ENCODE measurements at regions not wholly inside any gene's neighbourhood (a gene's known extent, or its start where the extent isn't known, plus 50 kb on each side); places are given as distances from the start of the nearest gene placed in this dataset.

DNA sequence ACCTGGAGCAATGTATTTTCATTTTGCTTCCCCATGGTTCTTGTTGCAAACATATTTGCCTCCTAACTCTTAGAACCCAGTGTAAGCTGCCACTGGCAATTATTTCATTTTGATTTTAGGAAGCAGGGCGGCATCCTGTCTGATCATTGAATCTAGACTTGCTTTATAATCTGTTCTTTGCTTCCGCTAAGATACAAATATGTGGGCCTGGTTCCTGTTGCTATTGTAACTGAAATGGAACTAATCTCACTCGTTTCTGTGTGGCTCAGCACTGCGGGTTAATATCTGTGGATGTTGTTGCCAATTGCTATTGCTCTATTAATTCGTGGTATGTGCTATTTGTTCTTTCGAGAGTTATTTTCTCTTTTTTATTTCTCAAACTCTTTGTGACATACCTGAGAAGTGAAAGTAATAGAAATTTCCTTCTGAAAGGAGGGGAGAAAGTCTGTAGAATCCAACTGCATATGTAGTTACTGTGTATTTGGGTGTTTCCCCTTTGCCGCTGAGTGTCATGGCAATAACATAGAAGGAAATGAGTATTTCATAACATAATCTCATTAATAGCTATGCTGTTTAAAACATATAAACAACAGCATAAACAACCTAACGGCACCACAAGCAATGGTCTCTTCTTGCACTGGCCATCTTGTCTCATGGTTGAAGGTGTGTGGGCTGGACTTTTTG, 62.4 kb downstream of the FZD1 start:
- ChIA-PET CTCF (no interaction called here), POLR2A (ENCODE audit: unreplicated experiment) (no interaction called here)
- no peak overlapping the region for H3K27ac ChIP-seq (ENCODE audit: low read length)
- H4K20me1 ChIP-seq (ENCODE audit: low read length): no peaks in the 10 kb centered on the region
- intact Hi-C loops (cut with micrococcal nuclease): no loop called here
- DNase-seq: no peak
- TF ChIP-seq EZH2 (IDR thresholded peaks at IDR 0.05; ENCODE audit: low read length, unreplicated experiment) (no peak), EZH2phosphoT487 (IDR thresholded peaks at IDR 0.05; ENCODE audit: borderline replicate concordance, low read length) (no peak), CTCF (conservative IDR thresholded peaks at IDR 0.05; ENCODE audit: low read depth, low read length) (no peak)
- 0 out of 2 replicates have a peak, but pooled peaks cover 4% of the 10 kb centered on the region for H3K27me3 ChIP-seq (ENCODE audit: low read length)
- ATAC-seq: no peak
- no peak overlapping the region for H3K9ac ChIP-seq (ENCODE audit: low read length)
- H3K36me3 ChIP-seq (ENCODE audit: low read depth, low read length): no peaks in the 10 kb centered on the region
- BruUV-seq (replicated peaks): no TSS peak
- no peak overlapping the region for H3K4me2 ChIP-seq (ENCODE audit: low read length)
- H2AFZ ChIP-seq (ENCODE audit: low read length): no peak overlapping the region
- no peaks in the 10 kb centered on the region for H3K9me3 ChIP-seq (ENCODE audit: low read length)
- no peaks in the 10 kb centered on the region for H3K4me1 ChIP-seq (ENCODE audit: insufficient read depth, low read length)
- no peaks in the 10 kb centered on the region for H3K79me2 ChIP-seq (ENCODE audit: low read length)
- no peaks in the 10 kb centered on the region for H3K9me2 ChIP-seq (replicated peaks; ENCODE audit: low read length)
- no peak overlapping the region for H3K4me3 ChIP-seq (ENCODE audit: low read length)
- no peaks in the 10 kb centered on the region for H3F3A ChIP-seq (ENCODE audit: low read length, unreplicated experiment)

- H3K27me3 ChIP-seq (ENCODE audit: low read length): 0 out of 2 replicates have a peak, but pooled peaks cover 4% of the 10 kb centered on the region
- H3K9me3 ChIP-seq (ENCODE audit: low read length): no peaks in the 10 kb centered on the region
- no peaks in the 10 kb centered on the region for H3K4me1 ChIP-seq (ENCODE audit: insufficient read depth, low read length)
- H2AFZ ChIP-seq (ENCODE audit: low read length): no peak overlapping the region
- no peaks in the 10 kb centered on the region for H3F3A ChIP-seq (ENCODE audit: low read length, unreplicated experiment)
- no TSS peak for BruUV-seq (replicated peaks)
- H3K9me2 ChIP-seq (replicated peaks; ENCODE audit: low read length): no peaks in the 10 kb centered on the region
- intact Hi-C loops (cut with micrococcal nuclease): no loop called here
- ChIA-PET CTCF (no interaction called here), POLR2A (ENCODE audit: unreplicated experiment) (no interaction called here)
- no peak overlapping the region for H3K27ac ChIP-seq (ENCODE audit: low read length)
- no peak for ATAC-seq
- H3K9ac ChIP-seq (ENCODE audit: low read length): no peak overlapping the region
- H3K4me3 ChIP-seq (ENCODE audit: low read length): no peak overlapping the region
- no peak for DNase-seq
- H3K36me3 ChIP-seq (ENCODE audit: low read depth, low read length): no peaks in the 10 kb centered on the region
- no peak overlapping the region for H3K4me2 ChIP-seq (ENCODE audit: low read length)
- H3K79me2 ChIP-seq (ENCODE audit: low read length): no peaks in the 10 kb centered on the region
- TF ChIP-seq EZH2phosphoT487 (IDR thresholded peaks at IDR 0.05; ENCODE audit: borderline replicate concordance, low read length): no peak
- no peak for TF ChIP-seq CTCF (conservative IDR thresholded peaks at IDR 0.05; ENCODE audit: low read depth, low read length)
- H4K20me1 ChIP-seq (ENCODE audit: low read length): no peaks in the 10 kb centered on the region
These were observed 63.1 kb downstream of the FZD1 start for GRCh38 chr7:91327346-91327745.

GRCh38 chr7:91329571-91329970, 65.3 kb downstream of the FZD1 start:
- no peak for DNase-seq
- no peak for ATAC-seq
- ChIA-PET POLR2A (ENCODE audit: unreplicated experiment) (no interaction called here), CTCF (interaction anchor here (0.7 kb wide), 1 partner anchor 341 kb away, joined by 3 read pairs; no protein-coding TSS in a partner anchor)
- H3K4me3 ChIP-seq (ENCODE audit: low read length): no peak overlapping the region
- no peak for TF ChIP-seq CTCF (conservative IDR thresholded peaks at IDR 0.05; ENCODE audit: low read depth, low read length)
- TF ChIP-seq EZH2 (IDR thresholded peaks at IDR 0.05; ENCODE audit: low read length, unreplicated experiment): no peak
- no peak for TF ChIP-seq EZH2phosphoT487 (IDR thresholded peaks at IDR 0.05; ENCODE audit: borderline replicate concordance, low read length)
- intact Hi-C loops (cut with micrococcal nuclease): no loop called here
- no peaks in the 10 kb centered on the region for H3K36me3 ChIP-seq (ENCODE audit: low read depth, low read length)
- no TSS peak for BruUV-seq (replicated peaks)
- no peaks in the 10 kb centered on the region for H4K20me1 ChIP-seq (ENCODE audit: low read length)
- 0 out of 2 replicates have a peak, but pooled peaks cover 4% of the 10 kb centered on the region for H3K27me3 ChIP-seq (ENCODE audit: low read length)
- no peaks in the 10 kb centered on the region for H3K9me3 ChIP-seq (ENCODE audit: low read length)
- no peak overlapping the region for H2AFZ ChIP-seq (ENCODE audit: low read length)
- no peaks in the 10 kb centered on the region for H3F3A ChIP-seq (ENCODE audit: low read length, unreplicated experiment)
- H3K9me2 ChIP-seq (replicated peaks; ENCODE audit: low read length): no peaks in the 10 kb centered on the region
- no peaks in the 10 kb centered on the region for H3K4me1 ChIP-seq (ENCODE audit: insufficient read depth, low read length)
- no peaks in the 10 kb centered on the region for H3K79me2 ChIP-seq (ENCODE audit: low read length)
- H3K9ac ChIP-seq (ENCODE audit: low read length): no peak overlapping the region
- no peak overlapping the region for H3K27ac ChIP-seq (ENCODE audit: low read length)
- H3K4me2 ChIP-seq (ENCODE audit: low read length): no peak overlapping the region
